Medulla oblongata (tissue), 1 donor: ENCODE measurements at regions not wholly inside any gene's neighbourhood (a gene's known extent, or its start where the extent isn't known, plus 50 kb on each side); places are given as distances from the start of the nearest gene placed in this dataset.
"Not testable (repeated sequence)": the region's sequence is repeated elsewhere in the genome, so short reads cannot be mapped to it uniquely, and the experiment has no call there.

Experiments used
- DNase-seq: peaks from one replicate; pipeline ENCODE4 v3.0.0-alpha.2; 2015; ENCODE audit errors: extremely low spot score

DNA sequence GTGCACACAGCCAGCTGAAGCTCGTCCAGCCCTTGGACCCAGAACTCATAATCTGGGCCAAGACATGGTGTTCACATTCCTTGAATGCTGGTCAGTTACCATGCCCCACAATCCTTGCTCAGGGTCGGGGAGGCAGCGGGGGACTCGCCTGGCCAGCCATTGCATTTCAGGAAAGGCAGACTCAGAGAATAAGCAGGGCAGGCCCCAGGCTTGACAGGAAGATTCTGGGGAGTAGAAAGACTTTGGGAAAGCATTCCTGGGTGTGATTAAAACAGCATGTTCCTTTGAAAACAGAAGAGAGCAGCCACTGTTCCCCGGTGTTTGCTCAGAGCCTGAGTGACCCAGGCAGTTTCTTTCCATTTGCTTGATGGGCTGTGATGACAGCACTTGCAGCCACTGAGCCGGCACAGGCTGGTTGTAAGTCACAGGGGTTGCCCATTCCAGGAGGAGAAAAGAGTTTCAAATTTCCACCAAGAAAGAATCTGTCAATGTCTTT lies 473.7 kb downstream of the TYW1 start:
- DNase-seq, result peak; percentile 62

- DNase-seq, result no peak
These were observed 478.7 kb downstream of the TYW1 start for GRCh38 chr7:67475293-67475692.

DNA sequence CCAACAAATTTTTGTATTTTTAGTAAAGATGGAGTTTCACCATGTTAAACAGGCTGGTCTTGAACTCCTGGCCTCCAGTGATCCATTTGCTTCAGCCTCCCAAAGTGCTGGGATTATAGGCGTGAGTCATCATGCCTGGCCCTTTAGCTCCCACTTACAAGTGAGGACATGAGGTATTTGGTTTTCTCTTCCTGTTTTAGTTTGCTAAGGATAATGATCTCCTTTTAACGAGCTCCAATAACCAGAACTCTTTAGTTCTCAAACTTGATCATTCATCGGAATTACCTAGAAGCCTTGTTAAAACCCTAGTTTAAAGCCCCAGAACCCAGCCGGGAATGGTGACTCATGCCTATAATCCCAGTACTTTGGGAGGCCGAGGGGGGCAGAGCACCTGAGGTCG lies 481.4 kb downstream of the TYW1 start:
- DNase-seq, result no peak

- DNase-seq, result peak; percentile 77
These were observed 487.7 kb downstream of the TYW1 start for GRCh38 chr7:67484244-67484751.

DNA sequence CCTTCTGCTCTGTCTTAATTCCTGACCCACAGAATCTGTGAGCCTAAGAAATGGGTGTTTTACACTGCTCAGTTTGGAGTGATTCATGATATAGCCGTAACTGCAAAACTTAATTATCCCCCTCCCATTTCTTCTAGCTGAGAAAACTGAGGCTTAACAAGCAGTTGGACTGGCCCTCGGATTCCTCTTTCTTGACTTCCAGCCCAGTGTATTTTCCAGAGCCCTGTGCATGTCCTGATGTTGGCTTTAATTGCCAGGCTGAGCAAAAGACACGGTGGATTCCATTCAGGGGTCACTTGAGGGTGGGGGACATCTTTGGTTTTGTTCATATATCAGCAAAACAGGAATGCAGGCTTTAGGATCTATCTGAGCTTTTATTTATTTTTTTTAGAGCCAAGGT lies 489.8 kb downstream of the TYW1 start:
- no peak for DNase-seq

DNA sequence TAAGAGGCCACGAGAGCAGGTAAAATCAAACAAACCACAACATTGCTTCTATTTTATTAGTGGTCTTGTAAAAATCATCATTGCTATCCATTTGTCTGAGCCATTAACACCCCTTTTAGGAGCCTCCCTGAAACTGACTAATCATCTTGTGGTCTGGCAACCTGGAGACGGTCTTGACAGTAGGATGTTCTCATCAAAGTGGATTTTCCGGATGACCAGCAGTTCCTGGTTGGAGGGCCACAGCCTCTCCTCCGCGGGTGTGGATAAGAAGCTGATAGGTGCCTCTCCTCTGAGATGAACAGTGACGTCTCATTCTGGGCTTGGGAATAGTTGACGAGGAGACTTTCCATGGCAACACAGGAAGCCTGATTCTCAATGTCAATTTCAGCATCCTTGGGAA lies 490.7 kb downstream of the TYW1 start:
- DNase-seq, result no peak

DNA sequence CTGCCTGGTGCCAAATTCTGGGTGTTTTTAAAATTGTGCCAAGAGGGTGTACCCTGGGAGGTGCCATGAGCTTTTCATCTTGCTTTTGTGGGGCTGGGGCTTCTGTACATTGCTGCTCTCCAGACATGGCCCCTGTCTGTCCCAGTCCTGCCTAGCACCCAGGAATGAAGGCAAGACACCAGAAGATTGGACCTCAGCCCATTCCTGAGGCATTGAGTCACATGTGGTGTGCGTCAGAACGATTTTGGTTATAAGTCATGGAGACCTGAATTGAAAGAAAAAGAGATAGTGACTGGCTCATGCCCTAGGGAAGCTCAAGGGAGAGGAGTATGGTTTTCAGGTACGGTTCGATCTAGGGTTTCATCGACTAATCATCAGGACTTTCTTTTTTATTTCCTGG lies 493.2 kb downstream of the TYW1 start:
- no peak for DNase-seq

GRCh38 chr7:67493366-67493765 lies 496.7 kb downstream of the TYW1 start:
- no peak for DNase-seq

DNA sequence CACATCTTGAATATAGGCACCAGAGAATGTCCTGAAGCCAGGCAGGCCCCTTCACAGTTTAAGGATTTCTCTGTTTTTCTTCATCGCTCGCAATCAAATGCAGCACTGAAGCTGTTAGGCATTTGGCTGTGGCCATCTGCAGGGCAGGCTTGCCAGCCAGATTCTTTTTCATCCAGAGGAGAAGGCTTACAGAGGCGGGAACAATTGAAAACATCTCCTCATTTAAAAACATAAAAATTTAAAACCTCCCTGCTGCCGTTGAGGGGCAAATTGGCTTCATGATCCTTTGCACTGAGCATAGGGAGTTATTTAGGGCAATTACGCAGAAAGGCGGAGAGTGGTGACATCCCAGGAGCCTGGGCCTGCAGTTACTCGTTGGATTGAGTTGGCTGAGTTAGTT lies 500.0 kb downstream of the TYW1 start:
- DNase-seq, result peak; percentile 7

DNA sequence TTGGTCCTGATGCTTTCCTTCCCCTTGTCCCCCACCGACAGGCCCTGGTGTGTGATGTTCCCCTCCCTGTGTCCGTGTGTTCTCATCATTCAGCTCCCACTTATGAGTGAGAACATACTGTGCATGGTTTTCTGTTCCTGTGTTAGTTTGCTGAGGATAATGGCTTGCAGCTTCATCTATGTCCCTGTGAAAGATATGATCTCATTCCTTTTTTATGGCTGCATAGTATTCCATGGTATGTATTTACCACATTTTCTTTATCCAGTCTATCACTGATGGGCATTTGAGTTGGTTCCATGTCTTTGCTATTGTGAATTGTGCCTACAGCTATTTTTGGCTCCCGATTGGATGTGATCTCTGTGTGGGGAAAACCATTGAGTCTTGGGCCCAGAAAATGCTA lies 501.3 kb downstream of the TYW1 start:
- DNase-seq, result not testable (repeated sequence)

DNA sequence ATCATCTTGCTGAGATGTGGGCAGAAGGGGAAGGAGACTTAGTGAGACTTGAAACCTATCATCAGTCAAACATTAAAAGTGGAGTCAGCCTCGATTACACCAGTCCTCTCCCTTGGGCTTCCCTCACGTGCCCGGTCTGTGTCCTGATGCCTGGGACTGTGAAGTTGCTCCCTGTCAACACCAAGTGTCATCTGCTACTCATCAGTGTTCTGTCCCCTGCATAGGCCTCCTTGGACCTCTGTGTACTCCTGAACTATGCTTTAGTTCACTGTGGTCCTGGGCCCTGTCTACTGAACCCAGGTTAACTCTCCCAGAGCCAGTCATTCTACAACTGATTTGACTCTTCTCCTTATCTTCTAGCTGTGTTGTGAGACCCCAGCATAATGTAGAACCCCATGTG lies 506.3 kb downstream of the TYW1 start:
- no peak for DNase-seq

DNA sequence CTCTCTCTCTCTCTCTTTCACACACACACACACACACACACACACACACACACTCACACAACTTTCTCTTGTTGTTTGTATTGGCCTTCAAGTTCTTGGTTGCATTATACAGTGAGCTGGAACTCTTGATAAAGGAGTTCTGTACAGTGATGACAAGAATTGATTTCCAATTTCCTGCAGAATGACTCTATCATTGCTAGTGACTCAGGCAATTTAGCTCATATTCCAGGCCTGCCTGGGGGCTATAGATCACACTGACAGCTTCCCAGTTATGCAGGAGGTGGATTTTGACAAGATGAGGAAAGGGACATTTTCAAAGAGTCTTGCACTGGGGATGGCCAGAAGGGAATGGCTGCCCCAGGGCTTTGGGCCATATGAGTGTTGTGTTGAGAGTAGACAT lies 508.8 kb downstream of the TYW1 start:
- DNase-seq, result no peak

GRCh38 chr7:67512481-67512880 lies 515.8 kb downstream of the TYW1 start:
- DNase-seq, result no peak

GRCh38 chr7:67518580-67518979 lies 521.9 kb downstream of the TYW1 start:
- no peak for DNase-seq

DNA sequence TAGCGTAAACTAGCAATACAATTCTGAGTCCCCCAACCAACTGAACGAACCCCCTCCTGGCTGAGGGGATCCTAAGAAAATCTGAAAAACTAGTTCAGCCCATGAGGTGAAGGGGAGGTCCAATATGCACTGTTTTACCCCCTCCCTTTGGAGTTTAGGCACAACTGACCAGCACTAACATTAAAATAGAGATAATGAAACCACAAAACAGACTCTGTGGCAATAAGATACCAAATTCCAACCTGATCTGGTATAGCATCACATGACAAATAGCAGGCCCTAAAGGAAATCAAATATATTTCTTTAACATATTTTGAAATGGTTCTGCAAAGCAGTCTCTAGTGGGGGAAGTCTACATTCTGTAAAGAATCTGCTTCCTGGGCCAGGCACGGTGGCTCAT lies 522.5 kb downstream of the TYW1 start:
- DNase-seq, result no peak

DNA sequence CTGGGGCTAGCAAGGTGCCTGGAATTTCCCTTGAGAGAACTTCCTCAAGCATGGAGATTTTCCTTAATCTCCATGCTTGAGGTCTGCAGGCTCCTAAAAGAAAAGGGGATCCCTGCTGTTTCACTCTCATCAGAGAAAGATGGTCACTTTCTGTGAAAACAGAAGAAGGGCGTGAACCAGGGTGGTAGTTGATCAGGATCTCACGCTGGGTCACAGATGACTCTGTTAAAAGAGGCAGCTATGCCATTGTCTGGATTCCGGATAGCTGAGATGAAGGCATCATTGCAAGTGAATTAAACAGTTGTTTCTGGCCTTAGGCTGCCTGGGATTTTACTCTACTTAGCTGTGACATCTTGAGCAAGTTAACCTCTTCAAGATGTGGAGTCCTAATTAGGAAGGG lies 525.9 kb downstream of the TYW1 start:
- DNase-seq, result no peak

DNA sequence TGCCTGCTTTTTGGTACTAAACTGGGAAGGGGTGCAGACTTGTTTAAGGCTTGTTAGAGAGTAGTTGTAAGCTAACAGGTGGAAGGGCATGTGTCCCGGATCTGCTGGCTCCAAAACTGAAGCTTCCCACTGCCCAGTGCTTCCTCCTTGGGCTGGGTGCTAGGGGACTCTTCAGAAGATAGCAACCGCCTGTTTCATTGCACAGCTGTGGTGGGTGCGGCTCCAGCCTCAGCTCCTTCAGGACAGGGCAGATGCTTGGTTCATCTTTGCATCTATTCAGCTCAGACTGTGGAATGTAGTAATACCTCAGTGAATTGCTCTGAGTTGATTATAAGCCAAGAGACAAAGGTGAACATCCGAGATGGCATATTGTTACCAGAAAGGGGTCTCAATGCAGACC lies 527.1 kb downstream of the TYW1 start:
- DNase-seq, result no peak

GRCh38 chr7:67525588-67525987 lies 529.0 kb downstream of the TYW1 start:
- no peak for DNase-seq

DNA sequence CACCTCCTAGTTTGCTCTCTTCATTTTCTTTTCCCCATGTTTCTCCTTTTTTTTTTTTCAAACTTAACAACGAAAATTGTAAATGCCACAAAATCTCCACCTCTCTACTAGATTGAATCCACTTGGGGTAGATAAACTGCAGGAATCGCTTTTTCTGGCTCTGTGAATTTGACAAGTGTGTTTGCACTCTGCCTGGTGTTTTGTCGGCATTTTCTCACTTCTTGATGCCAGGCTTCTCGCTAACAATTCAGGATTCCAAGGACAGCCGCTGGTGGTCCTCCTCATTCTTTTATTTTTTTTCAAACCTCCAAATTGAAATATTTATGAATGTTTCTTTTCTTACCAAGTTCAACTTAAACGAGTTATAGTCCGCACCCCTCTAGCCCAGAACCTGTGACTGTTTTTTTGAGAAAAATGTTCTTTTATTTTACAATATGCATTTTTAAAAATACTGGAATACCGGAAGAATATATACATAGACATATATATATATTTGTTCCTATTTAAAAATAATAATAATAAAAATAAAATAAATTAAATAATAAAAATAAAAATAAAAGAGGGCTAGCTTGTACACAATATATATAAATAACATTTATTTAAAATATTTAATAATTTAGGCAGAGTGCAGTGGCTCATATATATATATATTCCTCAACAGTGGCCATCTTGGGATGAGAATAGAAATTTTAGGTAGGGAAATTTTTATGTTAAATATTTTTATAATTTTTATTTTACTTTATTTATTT lies 538.8 kb downstream of the TYW1 start:
- no peak for DNase-seq

DNA sequence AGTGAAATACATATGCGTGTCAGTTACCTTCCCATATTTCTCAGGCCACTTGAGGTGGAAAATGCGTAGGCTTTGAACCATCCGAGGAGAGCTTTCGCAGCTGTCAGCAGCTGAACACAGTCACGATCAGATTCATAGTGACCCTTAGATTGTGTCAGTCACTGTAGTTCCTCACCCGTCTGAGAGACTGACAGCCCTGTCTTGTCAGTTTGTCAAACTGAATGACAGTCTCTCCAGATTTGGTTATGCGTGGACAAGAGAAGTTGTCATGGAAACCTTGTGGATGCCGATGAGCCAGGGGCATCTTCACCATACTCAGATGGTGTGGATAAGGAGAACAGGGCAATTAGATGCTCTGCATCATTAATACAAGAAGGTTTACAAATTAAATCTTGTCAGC lies 546.3 kb downstream of the TYW1 start:
- DNase-seq, result no peak

GRCh38 chr7:67547183-67547907 lies 550.7 kb downstream of the TYW1 start:
- no peak for DNase-seq

DNA sequence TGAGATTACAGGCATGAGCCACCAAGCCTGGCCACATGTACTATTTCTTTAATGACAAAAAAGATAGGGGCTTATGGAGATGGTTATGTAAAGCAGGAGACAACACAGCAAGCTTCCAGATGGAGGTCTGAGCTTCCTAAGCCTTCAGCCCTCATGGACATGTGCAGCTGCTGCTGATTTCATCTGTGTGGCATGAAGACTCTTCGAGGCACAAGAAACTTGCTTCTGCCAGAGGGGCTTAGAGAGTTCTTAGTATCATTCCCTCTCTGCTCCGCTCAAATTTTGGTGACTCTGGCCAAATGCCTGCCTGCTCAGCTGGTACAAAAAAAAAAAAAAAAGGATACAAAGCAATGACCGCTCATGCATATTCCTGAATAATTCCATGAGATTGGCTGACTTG lies 552.5 kb downstream of the TYW1 start:
- no peak for DNase-seq

GRCh38 chr7:67550801-67551436 lies 554.3 kb downstream of the TYW1 start:
- DNase-seq, result no peak
